ENCODE measurements at regions not wholly inside any gene's neighbourhood (a gene's known extent, or its start where the extent isn't known, plus 50 kb on each side); places are given as distances from the start of the nearest gene placed in this dataset.

DNA sequence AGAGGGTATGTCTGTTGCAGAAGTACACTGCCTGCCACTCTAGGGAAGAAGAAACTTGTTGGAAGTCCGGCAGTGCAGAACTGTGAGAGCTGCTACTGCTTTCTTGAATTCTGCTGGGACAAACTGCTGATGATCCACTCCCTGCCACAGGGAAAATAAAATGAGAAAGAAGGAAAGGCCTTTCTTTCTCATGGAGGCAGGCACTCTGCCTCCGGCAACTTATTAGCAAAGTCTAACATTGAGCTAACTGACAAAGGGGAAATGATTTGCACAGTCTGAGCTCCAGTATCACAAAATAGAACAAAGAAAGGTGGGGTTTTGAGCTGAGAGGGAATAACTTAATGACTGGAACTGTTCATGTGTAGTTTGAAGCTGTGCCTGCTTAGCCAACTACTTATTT, 134.6 kb downstream of the AASDHPPT start:
- DNase-seq (ENCODE audit: low read depth in 4 of 4, low spot score in 3 of 4) = no peak

DNA sequence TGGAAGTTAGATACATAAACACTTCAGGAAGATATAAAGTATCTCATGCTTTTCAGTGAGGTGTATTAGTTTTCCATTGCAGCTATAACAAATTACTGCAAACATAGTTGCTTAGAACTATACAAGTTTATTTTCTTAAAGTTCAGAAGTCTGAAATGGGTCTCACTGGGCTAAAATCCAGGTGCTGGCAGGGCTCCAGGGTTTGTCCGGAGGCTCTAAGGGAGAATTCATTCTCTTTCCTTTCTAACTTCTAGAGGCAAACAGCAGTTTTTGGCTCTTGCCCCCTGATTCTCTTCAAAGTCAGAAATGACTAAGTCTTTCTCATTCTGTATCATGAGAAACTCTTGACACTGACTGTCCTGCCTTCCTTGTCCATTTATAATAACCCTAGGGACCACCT, 138.8 kb downstream of the AASDHPPT start:
- DNase-seq (ENCODE audit: low read depth in 4 of 4, low spot score in 3 of 4) = no peak

DNA sequence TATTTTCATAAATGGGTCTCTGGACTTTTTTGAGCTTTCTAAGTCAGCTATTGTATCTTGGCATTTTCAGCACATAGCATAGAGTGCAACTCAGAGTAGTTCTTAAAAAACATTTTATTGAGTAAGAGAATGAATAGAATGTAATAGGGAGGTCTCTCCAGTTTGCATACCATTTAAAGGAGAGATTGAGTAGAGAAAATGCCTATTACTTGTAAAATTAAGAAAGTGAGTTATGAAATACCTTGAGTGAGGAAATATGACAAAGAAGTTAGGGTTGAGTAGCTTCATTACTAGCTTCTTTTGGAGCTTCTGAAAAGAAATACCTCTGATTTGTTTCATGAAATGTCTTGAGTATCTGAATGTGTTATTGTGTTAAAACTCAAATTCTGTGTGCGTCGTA, 140.0 kb downstream of the AASDHPPT start:
- no peak for DNase-seq (ENCODE audit: low read depth in 4 of 4, low spot score in 3 of 4)

DNA sequence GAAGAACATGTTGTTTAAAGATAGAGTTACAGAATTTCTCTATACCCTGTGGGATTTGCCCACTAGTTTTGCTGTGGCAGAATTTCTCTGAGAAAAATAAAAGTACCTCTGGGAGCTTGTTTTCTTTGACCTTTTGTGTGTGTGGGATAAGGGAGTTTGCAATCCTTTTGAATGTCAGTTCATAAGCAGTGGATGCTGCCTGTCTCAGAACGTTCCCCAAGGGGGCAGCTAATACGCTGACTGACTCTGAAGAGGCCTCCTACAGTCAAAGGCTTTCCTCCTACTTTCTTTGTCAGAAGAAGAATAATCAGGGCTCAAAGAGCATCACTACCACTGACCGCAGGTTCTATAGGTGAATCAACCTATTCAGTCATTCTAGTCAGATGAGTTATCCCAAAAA, 140.6 kb downstream of the AASDHPPT start:
- no peak for DNase-seq (ENCODE audit: low read depth in 4 of 4, low spot score in 3 of 4)

DNA sequence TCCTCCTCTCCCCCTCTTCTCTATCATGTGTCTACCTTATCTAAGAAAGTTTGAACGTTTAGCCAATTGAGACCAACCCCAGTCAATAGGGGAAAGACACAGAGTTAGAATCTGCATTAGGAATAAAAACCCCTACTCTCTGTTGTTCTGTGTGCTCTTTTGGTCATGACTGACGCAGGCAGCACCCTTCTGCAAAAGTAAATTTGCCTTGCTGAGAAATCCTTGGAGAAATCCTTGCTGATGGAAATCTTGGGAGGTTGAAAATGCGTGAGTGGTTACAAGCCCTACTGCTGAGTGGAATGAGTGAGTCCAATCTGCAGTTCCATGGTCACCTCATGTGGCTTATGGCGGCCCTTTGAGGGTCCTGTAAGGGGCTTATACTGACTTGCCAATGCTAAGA, 145.2 kb downstream of the AASDHPPT start:
- no peak for DNase-seq (ENCODE audit: low read depth in 4 of 4, low spot score in 3 of 4)

DNA sequence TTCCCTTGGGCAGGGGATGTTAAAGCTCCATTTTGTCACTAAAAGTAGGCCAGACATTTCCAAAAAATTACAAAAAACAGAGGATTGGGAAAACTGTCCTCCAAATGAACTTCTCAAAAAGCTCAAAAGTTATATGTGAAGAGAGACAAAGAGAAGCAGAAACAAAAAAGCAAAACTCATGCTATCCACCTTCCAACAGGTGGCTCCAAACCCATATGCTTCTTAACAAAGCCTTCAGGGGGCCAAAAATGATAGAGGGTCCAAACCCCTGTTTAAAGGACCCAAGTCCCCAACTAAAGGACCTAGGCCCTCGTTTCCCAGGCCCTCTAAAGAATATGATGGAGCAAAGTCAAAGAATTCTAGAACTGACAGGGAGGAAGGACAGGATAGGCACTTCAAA, 146.7 kb downstream of the AASDHPPT start:
- DNase-seq (ENCODE audit: low read depth in 4 of 4, low spot score in 3 of 4) = no peak

DNA sequence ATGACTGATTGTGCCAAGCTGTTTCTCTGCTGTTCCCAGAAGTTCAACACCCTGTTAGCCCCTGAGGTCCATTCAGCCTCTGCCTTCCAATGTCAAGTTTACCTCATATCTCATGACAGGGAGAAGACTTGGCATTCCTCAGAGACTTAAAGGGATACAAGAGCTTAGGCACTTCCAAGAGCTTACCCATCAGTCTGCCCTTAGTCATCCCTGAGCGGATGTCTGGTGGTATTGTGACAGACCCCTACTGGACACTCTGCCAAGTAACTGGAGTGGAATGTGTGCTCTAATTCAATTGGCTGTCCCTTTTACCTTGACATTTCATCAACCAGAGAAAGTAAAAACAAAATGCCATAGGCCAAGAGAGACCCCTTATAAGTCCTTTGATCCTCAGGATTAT, 151.5 kb downstream of the AASDHPPT start:
- no peak for DNase-seq (ENCODE audit: low read depth in 4 of 4, low spot score in 3 of 4)

DNA sequence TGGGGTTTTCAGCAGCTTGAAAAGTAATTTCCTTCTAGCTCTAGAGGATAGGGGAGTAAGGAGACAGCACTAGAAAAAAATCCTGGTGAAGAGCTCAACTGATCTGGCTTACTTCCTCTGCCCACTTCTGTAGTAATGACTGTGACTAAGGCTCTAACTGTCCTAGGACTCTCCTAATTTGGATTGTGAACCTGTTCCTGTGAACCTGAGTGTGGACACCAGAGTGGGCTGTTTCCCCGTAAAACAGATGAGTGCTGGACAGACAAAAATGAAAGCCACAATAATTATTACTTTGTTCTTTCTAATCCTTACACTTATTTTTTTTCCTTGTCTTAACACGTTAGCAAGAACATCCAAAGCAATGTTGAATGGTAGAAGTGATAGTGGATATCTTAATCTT, 154.1 kb downstream of the AASDHPPT start:
- no peak for DNase-seq (ENCODE audit: low read depth in 4 of 4, low spot score in 3 of 4)

DNA sequence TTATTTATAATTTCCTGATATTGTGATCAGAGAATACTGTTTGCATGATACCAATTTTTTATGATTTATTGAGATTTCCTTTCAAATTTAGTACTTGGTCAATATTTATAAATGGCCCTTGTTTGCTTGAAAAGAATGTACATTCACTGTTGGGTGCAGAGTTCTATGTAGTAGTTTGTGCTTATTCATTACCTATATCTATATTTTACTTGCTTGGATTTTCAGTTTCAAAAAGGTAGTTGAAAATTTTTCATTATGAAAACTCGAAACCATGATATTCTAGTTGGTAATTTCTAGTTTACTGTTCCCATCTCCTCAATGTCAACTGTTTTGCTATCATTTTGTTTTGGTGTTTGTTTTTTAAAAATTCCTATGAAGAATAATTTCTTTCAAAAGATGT, 155.7 kb downstream of the AASDHPPT start:
- no peak for DNase-seq (ENCODE audit: low read depth in 4 of 4, low spot score in 3 of 4)

DNA sequence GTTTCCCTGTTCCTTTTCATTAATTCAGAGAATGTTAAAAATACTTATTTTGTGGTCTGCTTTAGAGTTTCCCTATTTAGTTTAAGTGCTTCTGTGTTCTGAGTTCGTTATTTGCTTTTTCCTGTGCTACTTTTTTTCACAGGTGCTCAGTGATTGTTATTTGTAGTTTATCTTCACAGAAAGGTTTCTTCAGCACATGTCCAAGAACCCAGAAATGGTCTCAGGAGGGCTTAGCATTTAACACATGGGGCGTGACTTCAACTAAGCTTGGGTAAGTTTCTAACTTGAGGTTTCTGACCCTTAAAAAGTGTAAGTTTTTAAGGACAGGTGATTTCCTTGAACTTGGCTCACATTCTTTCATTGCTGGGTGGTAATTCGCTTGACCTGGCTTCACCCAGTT, 157.3 kb downstream of the AASDHPPT start:
- no peak for DNase-seq (ENCODE audit: low read depth in 4 of 4, low spot score in 3 of 4)

DNA sequence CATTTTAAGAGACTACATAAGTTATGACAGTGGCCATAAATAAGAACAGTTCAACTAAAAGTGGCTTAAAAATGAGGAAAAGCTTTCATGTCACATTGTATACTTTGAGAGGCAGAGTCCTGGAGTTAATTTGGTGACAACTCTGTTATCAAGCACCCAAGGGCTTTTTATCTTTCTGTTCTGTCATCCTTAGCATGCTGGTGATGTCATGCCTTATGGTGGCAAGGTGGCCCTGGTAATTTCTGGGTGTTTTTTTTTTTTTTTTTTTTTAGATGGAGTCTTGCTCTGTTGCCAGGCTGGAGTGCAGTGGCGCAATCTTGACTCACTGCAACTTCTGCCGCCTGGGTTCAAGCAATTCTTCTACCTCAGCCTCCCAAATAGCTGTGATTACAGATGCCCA, 158.8 kb downstream of the AASDHPPT start:
- no peak for DNase-seq (ENCODE audit: low read depth in 4 of 4, low spot score in 3 of 4)

DNA sequence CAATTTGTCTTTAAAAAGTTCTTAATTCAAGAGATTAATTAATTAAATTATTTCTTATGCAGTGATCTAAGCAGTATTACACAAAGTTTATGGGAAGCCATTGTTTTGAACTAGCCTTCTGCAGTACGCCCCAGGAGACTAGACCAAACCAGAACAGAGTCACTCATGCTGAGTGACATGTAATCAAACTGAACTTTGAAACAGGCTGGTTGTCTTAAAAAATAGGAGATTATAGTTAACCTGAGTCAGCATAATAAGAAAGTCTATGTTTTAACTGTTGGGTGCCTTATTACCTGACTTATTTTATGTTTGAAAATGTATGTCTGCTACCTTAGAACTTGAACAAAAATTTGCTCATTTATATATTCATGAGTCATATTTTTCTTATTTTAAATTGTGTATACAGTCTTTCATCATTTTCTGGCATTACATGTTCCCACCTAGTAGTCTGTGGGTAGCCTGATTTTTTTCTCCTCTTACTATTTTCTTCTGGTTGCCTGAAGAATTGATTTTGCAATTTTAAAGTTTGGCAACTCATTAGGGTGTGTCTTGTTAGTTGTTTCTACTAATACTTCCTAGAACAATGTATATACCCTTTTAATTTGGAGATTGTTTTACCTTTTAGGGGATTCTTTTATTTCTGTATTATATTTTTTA, 161.4 kb downstream of the AASDHPPT start:
- no peak for DNase-seq (ENCODE audit: low read depth in 4 of 4, low spot score in 3 of 4)

DNA sequence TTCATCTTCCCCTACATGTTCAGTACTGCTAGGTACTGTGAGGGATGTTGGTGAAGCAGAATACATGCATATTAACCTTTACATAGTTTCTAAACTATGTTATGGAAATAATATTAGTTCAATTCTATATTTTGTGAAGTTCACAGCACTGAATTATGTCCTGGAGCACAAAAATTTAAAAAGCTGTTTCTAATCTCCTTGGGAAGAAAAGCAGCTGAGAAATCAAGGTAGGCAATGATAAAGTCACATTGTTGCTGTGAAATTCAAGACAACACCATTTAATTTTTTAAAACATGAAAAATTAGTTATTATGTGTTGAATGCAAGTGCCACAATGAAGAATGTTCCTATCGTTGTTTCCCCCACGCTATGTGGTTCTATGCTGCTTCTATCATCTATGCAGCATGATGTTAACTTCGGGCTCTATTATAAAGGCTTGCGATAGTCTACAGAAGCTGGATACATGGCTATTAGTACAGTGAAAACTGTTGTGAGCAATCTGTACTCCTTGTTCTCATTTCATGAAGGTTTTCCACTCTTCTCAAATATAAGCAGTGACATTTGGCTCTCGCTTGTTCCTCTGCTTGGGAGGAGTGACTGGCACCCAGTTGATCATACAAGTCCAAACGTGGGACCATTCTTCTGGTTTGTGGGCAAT, 164.3 kb downstream of the AASDHPPT start:
- no peak for DNase-seq (ENCODE audit: low read depth in 4 of 4, low spot score in 3 of 4)

DNA sequence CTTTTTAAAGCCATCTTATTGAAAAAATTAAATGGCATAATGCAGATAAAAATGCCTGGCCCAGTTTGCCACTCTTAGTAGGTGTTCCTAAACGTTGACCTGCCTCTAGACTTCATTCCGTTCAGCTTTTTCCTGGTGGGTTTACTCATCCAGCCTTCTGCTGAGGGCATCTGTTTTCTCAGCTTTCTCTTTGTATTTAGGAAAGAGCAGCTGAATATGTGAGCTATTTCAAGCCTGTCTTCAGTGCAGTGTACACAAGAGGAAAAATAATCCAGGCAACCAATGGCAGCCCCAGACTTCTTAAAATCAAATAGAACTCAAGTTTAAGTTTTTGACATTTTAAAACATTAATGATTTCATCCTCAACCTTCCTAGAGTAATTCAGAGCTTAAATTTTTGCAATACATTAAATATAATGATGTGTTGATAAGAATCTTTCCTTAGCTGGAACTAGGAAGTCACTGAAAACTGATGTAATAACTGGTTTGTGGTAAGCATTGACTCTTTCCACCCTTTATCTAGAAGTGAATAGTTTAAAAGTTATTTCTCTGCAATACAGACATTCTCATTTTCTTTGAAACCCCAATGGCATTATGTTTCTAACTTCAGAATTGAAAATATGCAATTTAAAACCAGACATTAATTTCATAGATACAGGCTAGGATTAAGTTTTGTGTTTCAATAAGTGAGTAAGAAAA, 165.4 kb downstream of the AASDHPPT start:
- no peak for DNase-seq (ENCODE audit: low read depth in 4 of 4, low spot score in 3 of 4)

DNA sequence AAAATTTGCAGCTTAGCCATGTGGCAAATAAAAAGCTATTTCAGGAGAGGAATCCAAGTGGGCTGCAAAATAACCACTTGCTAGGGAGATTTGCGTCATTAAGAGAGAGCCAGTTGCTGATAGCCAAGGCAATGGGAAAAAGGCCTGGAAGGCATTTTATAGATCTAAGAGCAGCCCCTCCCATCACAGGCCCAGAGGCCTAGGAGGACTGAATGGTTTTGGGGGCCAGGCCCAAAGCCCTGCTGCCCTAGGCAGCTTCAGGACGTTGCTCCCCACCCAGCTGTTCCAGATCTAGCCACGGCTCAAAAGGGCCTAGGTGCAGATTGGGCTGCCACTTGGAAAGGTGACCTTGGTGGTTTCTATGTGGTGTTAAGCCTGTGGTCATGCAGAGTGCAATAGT, 169.0 kb downstream of the AASDHPPT start:
- no peak for DNase-seq (ENCODE audit: low read depth in 4 of 4, low spot score in 3 of 4)

DNA sequence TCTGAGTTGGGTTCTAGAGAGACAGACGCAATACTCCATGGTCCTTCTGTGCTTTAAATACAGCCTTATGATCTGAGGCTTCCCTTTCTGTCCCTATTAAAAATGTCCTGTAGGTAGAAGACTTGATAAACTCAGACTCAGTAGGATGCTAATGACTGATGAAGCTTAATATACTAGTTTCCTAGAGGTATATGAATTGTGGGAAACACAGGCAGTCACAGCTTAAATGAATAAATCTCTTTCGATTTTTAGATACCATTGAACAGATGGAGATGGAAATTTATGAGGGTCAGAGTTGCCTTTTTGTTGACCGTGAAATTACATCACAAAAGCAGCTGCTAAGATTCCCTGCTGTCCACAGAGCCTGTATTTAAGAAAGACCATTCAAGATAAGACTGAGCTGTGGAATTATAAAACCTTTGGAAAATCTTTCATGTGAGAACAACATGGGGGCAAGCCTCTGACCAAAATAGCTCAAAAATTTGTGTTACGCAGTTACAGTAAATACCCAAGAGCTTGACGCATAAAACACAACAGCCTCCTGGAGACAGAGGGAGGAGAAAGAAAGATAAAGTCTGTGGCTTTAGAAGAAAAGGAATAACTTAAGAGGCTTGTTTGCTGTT, 172.3 kb downstream of the AASDHPPT start:
- no peak for DNase-seq (ENCODE audit: low read depth in 4 of 4, low spot score in 3 of 4)

DNA sequence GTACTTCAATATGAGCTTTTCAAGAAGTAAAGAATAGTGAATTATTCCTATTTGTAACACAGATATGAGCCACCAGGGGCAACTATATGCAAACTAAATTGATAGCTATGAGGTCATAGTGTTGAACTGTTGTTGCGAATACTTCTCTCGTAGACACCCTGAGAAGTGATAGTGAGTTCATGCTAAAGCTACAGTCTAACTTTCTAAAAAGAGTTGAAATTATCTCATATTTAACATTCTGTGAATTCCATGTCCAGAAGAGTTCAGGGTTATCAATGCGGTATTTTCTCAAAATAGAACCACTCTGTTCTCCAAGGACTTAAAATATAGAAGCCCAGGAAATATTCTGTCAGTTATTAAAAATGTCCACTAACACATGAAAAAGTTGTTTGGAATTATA, 185.4 kb downstream of the AASDHPPT start:
- DNase-seq (ENCODE audit: low read depth in 4 of 4, low spot score in 3 of 4) = no peak

DNA sequence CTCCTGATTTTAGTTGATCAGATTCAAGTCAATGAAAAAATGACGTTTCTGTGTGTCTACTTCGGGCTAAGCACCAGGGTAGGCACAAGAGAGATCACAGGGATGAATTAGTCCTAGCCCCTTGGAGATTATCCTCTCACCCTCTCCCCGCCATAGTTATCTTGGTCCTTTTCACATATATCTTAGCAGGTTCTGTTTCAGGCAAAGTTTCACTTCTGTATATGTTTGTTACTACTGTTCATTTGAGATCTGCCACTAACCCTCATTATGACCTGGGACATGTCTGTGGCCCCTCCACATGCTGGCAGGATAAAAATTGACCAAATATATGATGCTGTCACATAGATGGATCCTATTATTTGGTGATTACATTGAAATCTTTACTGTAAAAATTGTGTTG, 186.1 kb downstream of the AASDHPPT start:
- DNase-seq (ENCODE audit: low read depth in 4 of 4, low spot score in 3 of 4) = no peak

DNA sequence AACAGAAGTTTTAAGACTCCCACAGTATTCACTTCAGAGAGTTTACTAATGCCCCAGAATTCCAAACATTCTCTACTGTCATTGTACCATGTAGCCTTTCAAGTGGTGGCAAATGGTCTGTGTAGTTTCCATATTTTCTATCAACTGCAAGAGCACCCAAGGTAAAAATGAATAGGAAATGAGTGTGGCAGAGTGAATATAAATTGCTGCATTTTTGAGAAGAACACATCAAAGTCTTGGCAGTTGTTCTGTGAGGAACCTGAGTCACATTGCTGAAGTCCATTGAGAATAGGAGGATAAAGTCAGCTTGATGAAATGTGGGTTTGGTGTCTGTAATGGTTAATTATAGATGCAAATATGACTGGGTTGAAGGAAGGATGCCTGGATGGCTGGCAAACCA, 193.6 kb downstream of the AASDHPPT start:
- DNase-seq (ENCODE audit: low read depth in 4 of 4, low spot score in 3 of 4) = no peak

DNA sequence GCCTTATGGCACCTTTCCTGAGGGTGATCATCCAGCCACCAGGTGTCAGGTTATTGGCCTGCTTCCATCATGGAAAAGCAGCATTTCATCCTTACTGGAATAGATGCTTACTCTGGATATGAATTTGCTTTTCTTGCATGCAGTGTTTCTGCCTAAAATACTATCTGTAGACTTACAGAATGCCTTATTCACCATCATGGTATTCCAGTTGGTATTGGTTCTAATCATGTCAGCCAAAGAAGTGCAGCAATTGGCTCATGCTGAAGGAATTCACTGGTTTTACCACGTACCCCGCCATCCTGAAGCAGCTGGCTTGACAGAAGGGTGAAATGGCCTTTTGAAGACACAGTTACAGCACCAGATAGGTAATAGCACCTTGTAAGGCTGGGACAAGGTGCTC, 194.2 kb downstream of the AASDHPPT start:
- DNase-seq (ENCODE audit: low read depth in 4 of 4, low spot score in 3 of 4) = no peak

DNA sequence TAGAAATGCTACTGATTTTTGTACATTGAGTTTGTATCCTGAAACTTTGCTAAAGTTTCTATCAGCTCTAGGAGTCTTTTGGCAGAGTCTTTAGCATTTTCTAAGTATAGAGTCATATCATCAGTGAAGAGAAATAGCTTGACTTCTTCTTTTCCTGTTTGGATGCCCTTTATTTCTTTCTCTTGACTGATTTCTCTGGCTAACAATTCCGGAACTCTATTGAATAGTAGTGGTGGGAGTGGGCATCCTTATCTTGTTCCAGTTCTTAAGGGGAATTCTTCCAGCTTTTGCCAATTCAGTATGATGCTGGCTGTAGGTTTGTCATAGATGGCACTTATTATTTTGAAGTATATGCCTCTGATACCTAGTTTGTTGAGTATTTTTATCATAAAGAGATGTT, 197.7 kb downstream of the AASDHPPT start:
- DNase-seq (ENCODE audit: low read depth in 4 of 4, low spot score in 3 of 4) = no peak

DNA sequence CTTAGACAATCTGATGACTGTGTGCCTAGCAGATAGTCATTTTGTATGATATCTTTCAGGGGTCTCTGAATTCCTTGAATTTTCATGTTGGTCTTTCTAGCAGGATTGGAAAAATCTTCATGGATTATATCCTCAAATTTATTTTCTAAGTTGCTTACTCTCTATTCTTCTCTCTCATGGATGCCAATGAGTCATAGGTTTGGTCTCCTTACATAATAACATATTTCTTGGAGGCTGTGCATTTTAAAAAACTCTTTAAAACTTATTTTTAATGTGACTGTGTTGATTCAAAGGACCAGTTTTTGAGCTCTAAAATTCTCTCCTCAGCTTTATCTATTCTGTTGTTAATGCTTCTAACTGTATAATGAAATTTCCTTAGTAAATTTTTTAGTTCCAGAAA, 198.7 kb downstream of the AASDHPPT start:
- no peak for DNase-seq (ENCODE audit: low read depth in 4 of 4, low spot score in 3 of 4)

All from right renal pelvis (tissue), 4 donors.